Psoas muscle (tissue), 7 donors: ENCODE measurements at regions not wholly inside any gene's neighbourhood (a gene's known extent, or its start where the extent isn't known, plus 50 kb on each side); places are given as distances from the start of the nearest gene placed in this dataset.

ENCODE experiments used
- ATAC-seq, 4 donors: fragments of 200-7000 bp; cut with Tn5 transposase; one replicate each; pipeline ENCODE4 v1.9.1; 2020; ENCODE audit warnings: moderate library complexity in 3 of 4, mild to moderate bottlenecking in 2 of 4
- DNase-seq, 2 donors: peaks; one replicate each; pipeline ENCODE4 v3.0.0-alpha.2; 2020
- H3K27ac ChIP-seq: fragments of 200-600 bp; one replicate; pipeline ENCODE4 v1.8.0; 2022
- H3K27me3 ChIP-seq, 3 donors: fragments of 200-600 bp in 1 of 3; one replicate each; pipeline versions ENCODE4 v1.6.1 to v1.8.0; 2013 to 2022; ENCODE audit warnings: low read length in 2 of 3, mild to moderate bottlenecking in 2 of 3, moderate library complexity in 1 of 3; ENCODE audit not compliant: insufficient read depth in 3 of 3
- H3K36me3 ChIP-seq, 2 donors: fragments of 200-600 bp in 1 of 2; one replicate each; pipeline versions ENCODE4 v1.6.1 to v1.8.0; 2013 to 2022; ENCODE audit warnings: low read depth in 1 of 2, mild to moderate bottlenecking in 1 of 2, moderate library complexity in 1 of 2; ENCODE audit not compliant: insufficient read depth in 1 of 2
- H3K4me1 ChIP-seq: fragments of 200-600 bp; one replicate; pipeline ENCODE4 v1.8.0; 2022
- H3K4me3 ChIP-seq: fragments of 200-600 bp; one replicate; pipeline ENCODE4 v1.8.0; 2022; ENCODE audit warnings: mild to moderate bottlenecking
- H3K9me3 ChIP-seq: fragments of 200-600 bp; one replicate; pipeline ENCODE4 v1.8.0; 2022
- WGBS, 3 donors: extraction: QIAGEN DNeasy Blood & Tissue Kit; methylation state at CpG; one replicate each; pipeline versions ENCODE4 v1.1.6 to v1.1.7; 2013; 5-methylcytosine and 5-hydroxymethylcytosine counted together
- intact Hi-C, 2 donors: fragments of 100-400 bp; cut with DNase I; formaldehyde crosslinking; loops; one replicate each; pipeline versions ENCODE4 v1.11.0 to v1.14.2; 2022
- TF ChIP-seq, protein P1 (sequence below): fragments of 200-600 bp; IDR thresholded peaks from one replicate; pipeline ENCODE4 v1.8.0; 2022; ENCODE audit warnings: antibody characterized with exemption
- donor health status: healthy with polysubstance abuse.
- donor health status: DM: no; HTN: no; CAD: no; lungs with moderate emphysema.
- donor health status: Bipolar disorder and iron deficiency.
- donor health status: healthy.
- donor health status: DM: yes; HTN: yes; CAD: no.
- donor health status: DM: no; HTN: no; CAD: no.
- donor health status: DM: yes; HTN: yes; CAD: no.

- Histone ChIP-seq H3K27me3 (no peaks in the 10 kb centered on the region), H3K9me3 (no peaks in the 10 kb centered on the region), H3K4me1 (peaks cover 4% of the 10 kb centered on the region), H3K27ac (no peak overlapping the region), H3K36me3 (no peaks in the 10 kb centered on the region), H3K4me3 (no peak overlapping the region)
- TF ChIP-seq, protein P1, sequence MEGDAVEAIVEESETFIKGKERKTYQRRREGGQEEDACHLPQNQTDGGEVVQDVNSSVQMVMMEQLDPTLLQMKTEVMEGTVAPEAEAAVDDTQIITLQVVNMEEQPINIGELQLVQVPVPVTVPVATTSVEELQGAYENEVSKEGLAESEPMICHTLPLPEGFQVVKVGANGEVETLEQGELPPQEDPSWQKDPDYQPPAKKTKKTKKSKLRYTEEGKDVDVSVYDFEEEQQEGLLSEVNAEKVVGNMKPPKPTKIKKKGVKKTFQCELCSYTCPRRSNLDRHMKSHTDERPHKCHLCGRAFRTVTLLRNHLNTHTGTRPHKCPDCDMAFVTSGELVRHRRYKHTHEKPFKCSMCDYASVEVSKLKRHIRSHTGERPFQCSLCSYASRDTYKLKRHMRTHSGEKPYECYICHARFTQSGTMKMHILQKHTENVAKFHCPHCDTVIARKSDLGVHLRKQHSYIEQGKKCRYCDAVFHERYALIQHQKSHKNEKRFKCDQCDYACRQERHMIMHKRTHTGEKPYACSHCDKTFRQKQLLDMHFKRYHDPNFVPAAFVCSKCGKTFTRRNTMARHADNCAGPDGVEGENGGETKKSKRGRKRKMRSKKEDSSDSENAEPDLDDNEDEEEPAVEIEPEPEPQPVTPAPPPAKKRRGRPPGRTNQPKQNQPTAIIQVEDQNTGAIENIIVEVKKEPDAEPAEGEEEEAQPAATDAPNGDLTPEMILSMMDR, result no peak
- WGBS, 3 donors, result 86 to 92% (median 88%) methylated on average over 8 of the region's 8 CpGs
- ATAC-seq (no peak), DNase-seq (no peak)
- intact Hi-C loops, result no loop called here
These were observed 94.1 kb upstream of the KLF6 start for GRCh38 chr10:3879073-3879472.

GRCh38 chr10:3877211-3878000, 92.4 kb upstream of the KLF6 start:
- no peak for ATAC-seq
- Histone ChIP-seq H3K27me3 (no peaks in the 10 kb centered on the region), H3K4me1 (peaks cover 12% of the 10 kb centered on the region), H3K27ac (no peak overlapping the region), H3K36me3 (no peaks in the 10 kb centered on the region), H3K9me3 (no peaks in the 10 kb centered on the region), H3K4me3 (no peak overlapping the region)
- intact Hi-C loops, result no loop called here
- TF ChIP-seq, protein P1, result no peak
- WGBS, 3 donors, result 84 to 91% (median 91%) methylated on average over 4 of the region's 4 CpGs
- DNase-seq, result no peak

- no peak overlapping the region for H3K27ac ChIP-seq
- peaks cover 12% of the 10 kb centered on the region for H3K4me1 ChIP-seq
- no peaks in the 10 kb centered on the region for H3K9me3 ChIP-seq
- intact Hi-C loops, result no loop called here
- no peak overlapping the region for H3K4me3 ChIP-seq
- TF ChIP-seq, protein P1, result no peak
- H3K36me3 ChIP-seq, result no peaks in the 10 kb centered on the region
- DNase-seq (no peak), ATAC-seq (no peak)
- H3K27me3 ChIP-seq, result no peaks in the 10 kb centered on the region
- WGBS, 3 donors, result 78 to 83% (median 82%) methylated on average over 8 of the region's 8 CpGs
These were observed 91.4 kb upstream of the KLF6 start for GRCh38 chr10:3876350-3876962.

- ATAC-seq, result no peak
- Histone ChIP-seq H3K36me3 (no peaks in the 10 kb centered on the region), H3K4me3 (no peak overlapping the region), H3K27ac (no peak overlapping the region), H3K4me1 (peaks cover 12% of the 10 kb centered on the region), H3K27me3 (no peaks in the 10 kb centered on the region), H3K9me3 (no peaks in the 10 kb centered on the region)
- intact Hi-C loops, result no loop called here
- 89 to 95% (median 90%) methylated on average over 3 of the region's 3 CpGs for WGBS, 3 donors
- TF ChIP-seq, protein P1, result no peak
- no peak for DNase-seq
These were observed 90.8 kb upstream of the KLF6 start for GRCh38 chr10:3875842-3876235.
